Left cardiac atrium (tissue), 4 donors: ENCODE measurements at regions not wholly inside any gene's neighbourhood (a gene's known extent, or its start where the extent isn't known, plus 50 kb on each side); places are given as distances from the start of the nearest gene placed in this dataset.
"Not testable (repeated sequence)": the region's sequence is repeated elsewhere in the genome, so short reads cannot be mapped to it uniquely, and the experiment has no call there.

Experiments used
- ATAC-seq, 2 donors: fragments of 200-7000 bp; cut with Tn5 transposase; one replicate each; pipeline ENCODE4 v1.9.1; 2020; ENCODE audit warnings: mild to moderate bottlenecking in 2 of 2, moderate library complexity in 2 of 2
- DNase-seq: peaks from one replicate; pipeline ENCODE4 v3.0.0-alpha.2; 2020
- intact Hi-C, 2 donors: fragments of 100-400 bp; cut with DNase I; formaldehyde crosslinking; loops; one replicate each; pipeline versions ENCODE4 v1.14.1 to v1.15.1; 2022 to 2023
- donor health status: DM: no; HTN: yes; CAD: no.
- donor health status: DM: no; HTN: yes; CAD: no; lungs with severe emphysema.
- donor health status: DM: yes; HTN: yes; CAD: no.
- donor health status: Dilated cardiomyopathy.

DNA sequence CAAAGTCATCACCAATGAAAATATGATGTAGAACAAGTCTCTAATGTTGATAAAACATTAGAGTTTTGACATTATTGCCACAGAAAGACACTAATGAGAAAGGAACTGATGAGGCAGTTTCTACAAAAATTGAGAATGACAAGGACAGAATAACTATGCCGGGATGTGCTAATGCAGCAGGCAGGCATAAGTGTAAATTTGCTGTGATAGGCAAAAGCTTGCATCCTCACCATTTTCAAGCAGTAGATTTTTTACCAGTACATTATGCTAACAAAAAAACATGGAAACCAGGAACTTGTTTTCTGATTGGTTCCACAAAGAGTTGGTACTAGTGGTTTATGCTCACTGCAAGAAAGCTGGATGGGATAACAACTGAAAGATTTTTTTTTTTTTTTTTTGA is 715.5 kb upstream of the LRRTM4 start:
- ATAC-seq, result no peak
- intact Hi-C loops, result no loop called here

DNA sequence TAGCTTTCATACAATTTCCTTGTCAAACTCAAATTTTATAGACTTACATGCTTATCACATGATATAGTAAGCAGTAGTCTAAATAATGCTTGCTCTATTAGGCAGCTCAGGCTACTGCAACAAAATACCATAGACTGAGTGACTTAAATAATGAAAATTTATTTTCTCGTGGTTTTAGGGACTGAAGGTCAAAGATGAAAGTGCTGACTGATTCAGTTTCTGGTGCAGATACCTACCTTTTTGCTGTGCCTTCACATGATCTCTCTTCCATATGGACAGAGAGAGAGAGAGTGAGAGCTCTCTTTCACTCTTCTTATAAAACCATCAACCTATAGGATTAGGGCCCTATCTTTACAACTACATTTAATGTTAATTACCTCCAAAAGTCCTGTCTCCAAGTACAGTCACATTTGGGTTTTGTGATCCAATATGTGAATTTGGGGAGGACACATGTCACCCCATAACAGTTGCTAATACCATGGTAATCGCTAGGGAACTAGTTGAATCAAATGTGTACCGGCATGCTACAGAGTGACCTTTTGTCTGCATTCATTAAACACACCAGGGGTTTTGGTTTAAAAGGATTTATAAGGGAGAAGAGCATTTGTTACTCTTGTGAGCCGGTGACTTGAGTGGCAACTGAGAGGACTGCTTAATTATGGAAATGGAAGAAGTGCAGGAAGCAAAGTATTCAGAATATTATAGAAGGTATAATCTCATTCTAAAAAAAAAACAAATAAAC is 723.4 kb upstream of the LRRTM4 start:
- intact Hi-C loops, result no loop called here
- ATAC-seq (no peak), DNase-seq (no peak)

More for the DNA sequence above, 715.5 kb upstream of the LRRTM4 start:
- no peak for DNase-seq

DNA sequence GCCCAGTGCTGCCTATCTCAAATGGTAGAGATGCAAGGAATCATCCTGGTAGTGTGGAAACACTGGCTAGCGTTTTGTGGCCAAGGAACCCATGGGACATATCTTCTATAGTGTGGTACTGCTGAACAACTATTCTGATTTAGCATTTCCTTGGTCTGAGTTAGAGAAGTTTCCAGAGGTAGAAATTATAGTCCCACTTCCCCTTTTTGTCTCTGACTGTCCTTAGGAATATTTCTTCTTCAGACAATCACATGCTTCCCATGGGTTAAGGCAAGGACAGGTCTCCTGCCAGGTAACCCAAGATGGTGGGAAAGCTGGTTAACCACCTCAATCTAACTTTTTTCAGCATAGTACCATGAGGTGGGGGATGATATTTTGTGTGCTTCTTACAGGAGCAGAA is 729.5 kb upstream of the LRRTM4 start:
- ATAC-seq, result no peak
- intact Hi-C loops, result no loop called here
- no peak for DNase-seq

DNA sequence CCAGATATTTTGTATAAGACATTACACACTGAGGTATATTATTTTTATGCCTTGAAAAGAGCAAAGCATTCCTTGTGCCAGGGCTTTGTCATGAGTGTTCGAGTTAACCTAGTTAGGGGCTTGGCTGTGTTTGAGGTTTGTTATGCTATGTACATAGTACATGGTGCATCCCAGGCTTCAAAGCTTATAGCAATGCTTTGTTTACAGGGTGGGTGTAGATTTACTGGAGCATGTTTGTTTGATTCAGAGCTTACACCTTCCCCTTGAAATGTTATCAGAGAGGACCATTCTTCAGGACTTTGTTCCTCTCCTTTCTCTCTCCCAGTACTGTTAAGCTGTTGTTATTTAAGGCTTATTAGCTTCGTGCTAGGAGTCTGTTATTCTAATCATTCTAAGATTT is 738.7 kb upstream of the LRRTM4 start:
- ATAC-seq (no peak), DNase-seq (no peak)
- intact Hi-C loops, result no loop called here

DNA sequence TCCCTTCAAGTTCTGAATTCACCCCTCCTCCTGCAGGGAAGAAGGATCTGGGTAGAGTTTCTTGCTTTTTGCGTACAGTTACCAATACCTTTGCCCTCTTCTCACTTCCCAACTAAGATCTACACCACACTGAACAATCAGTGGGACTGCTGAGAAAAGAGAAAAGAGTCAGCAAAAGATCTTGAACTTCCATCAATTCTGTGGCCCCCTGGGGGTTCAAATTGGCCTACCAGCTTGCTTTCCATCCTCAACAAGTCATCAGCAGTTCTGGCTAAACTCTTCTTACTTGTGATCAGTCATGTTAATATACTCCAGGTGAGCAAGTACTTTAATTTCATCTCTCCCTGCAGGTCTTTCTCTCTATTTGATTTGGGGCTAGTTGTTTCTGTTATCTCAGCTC is 739.3 kb upstream of the LRRTM4 start:
- intact Hi-C loops, result no loop called here
- DNase-seq (no peak), ATAC-seq (no peak)

DNA sequence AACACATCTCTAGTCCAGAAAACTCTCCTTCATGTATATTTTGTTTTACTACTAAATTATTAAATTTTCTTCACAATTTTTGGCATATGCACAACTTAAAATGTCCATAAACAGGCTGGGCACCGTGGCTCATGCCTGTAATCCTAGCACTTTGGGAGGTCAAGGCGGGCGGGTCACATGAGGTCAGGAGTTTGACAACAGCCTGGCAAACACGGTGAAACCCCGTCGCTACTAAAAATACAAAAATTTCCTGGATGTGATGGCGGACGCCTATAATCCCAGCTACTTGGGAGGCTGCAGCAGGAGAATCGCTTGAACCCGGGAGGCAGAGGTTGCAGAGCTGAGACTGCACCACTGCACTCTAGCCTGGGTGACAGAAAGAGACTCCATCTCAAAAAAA is 739.9 kb upstream of the LRRTM4 start:
- DNase-seq, intact Hi-C loops, ATAC-seq: not testable (repeated sequence)

DNA sequence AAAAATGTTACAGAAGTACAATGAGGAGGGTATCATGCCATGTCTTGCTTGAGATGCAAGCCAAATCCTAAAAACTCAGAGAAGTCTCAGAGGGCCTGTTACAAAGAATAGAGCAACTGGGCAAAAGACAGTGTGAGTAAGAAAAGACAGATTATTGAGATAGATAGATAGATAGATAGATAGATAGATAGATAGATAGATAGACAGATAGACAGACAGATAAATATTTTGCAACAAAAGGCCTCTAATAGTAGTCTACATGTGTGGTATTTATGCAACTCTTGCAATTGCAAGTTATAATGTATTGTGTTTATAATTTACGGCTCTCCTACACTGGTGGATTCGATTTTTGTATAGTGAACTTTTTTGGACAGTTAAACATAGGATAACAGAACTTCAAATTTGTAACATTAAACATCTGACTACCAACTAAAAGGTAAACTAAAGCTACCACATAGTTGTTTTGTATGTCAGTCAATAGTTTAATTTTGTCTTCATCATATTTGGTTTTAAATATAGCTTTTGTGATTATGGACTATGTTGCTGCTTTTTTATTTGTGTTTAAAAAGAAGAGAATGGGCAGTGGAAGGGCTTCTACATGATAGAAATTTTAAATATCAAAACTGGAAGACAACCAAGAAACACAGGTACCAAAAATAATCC is 740.7 kb upstream of the LRRTM4 start:
- ATAC-seq, result no peak
- intact Hi-C loops, result no loop called here

DNA sequence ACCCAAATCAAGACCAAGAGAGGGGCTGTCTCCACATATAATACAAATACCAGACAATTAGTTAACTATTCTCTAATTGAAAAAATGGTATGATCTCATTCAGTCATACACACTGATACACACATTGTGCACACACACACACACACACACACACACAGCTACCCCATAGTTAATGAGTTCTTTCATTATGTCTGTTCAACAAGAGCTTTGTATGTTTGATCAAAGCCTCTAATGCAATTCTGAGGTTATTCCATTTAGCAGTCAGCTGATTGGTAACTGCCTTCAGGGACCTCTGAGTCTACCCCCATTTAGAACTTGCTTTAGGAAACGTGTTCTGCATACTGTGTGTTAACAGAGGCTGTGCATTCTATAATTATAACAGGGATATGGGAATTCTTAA is 741.4 kb upstream of the LRRTM4 start:
- no peak for DNase-seq
- intact Hi-C loops, result no loop called here

More for the DNA sequence above, 740.7 kb upstream of the LRRTM4 start:
- no peak for DNase-seq

DNA sequence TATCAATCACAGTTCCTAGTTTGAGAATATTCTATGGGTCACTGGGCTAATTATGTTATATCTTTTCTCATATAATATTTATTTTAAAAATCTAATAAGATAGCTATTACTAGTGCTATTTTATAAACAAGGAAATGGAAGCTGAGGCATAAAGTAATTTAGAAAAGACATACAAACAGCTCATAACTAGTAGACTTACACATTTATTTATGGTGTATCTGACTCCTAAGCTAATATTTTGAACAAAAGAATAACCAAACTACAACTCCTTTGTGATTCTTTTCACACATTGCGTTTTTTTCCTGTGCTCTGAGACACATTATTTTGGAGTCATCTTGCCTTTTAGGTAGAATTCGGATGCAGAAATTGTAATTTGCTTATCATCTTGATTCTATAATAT is 742.0 kb upstream of the LRRTM4 start:
- intact Hi-C loops, result no loop called here
- ATAC-seq (no peak), DNase-seq (no peak)

More for the DNA sequence above, 741.4 kb upstream of the LRRTM4 start:
- no peak for ATAC-seq

DNA sequence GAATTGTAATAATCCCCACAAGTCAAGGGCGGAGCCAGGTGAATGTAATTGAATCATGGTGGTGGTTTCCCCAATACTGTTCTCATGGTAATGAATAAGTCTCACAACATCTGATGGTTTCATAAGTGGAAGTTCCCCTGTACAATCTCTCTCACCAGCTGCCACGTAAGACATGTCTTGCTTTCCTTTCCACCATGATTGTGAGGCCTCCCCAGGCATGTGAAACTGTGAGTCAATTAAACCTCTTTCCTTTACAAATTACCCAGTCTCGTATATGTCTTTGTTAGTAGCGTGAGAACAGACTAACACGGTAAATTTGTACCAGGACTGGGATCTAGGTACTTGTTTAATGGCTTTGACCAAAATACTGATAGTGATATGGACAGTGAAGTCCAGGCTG is 744.3 kb upstream of the REG3G start:
- ATAC-seq (no peak), DNase-seq (no peak)
- intact Hi-C loops, result no loop called here

DNA sequence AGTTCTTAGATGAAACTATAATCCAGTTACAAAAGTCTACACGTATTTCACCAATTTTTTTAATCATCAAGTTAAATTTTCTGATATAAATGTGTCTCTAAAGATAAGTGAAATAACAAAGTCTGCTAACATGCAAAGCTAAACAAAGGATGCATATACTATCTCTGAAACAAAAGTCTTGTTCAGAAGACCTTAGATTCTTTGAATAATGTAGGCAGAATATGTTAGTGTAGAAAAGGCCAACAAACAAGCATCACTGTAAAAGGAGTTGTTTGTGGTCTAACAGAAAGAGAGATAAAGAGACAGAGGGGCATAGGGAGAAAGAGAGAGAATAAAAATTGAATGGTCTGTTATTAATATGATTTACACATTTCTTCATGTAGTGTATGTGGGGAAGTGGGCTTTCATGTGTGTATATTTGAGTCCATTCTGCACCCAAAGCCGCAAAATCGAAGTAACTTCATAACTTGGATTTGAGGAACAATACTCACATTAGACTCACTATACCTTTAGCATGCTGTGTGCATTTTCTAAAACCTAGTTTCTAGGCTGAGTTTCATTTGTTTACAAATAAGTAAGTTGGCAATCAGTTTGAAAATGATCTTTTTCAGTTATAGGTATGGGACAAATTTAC is 734.8 kb upstream of the REG3G start:
- intact Hi-C loops, result no loop called here
- no peak for ATAC-seq
- no peak for DNase-seq

DNA sequence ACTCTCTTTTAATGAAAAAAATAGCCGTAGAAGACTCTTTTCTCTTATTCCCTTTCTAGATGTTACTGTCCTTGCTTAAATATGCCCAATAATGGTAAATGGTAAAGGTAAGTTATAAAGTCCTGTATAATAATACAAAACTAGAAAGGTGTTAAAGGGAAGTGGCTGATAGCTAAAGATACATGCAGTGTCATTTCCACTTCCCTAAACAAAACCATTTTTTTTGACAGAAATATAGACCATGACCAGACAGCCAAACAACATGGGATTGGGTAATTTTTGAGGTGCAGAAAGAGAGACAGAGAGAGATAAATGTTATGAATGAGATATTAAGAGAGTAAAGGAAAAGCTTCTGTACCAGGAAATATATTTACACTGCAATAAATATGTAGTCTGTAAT is 731.7 kb upstream of the REG3G start:
- intact Hi-C loops, result no loop called here
- DNase-seq, result no peak
- ATAC-seq, result no peak

DNA sequence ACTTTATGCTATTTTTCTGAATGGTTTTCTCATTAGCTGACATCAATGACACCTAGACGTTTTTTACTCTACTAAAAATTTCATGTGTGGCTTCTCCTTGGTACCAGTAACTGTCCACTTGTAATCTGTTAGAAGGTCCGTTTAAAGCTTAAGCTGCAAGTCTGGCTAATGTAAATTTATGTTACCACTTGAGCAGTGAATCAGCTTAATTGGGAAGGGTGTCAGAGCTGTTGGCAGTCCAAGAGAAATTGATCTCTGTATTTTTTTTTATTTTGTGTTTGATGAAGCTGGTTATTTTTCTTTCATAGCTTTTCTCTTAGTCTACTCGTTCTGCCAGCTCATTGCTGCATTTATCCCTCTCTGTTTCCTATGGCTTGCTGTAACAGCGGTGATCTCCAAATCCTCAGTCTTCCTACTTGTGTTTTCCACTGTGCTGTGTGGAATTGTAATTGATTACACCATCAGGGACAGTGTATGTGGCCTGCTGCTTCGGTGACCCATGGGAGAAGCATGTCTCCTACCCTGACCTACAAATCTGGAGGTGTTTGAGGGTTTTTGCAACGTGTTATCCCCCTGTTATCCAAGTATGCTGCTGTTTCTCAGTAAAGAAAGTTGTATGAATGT is 724.2 kb upstream of the REG3G start:
- intact Hi-C loops, result no loop called here
- DNase-seq, result no peak
- ATAC-seq, result no peak

DNA sequence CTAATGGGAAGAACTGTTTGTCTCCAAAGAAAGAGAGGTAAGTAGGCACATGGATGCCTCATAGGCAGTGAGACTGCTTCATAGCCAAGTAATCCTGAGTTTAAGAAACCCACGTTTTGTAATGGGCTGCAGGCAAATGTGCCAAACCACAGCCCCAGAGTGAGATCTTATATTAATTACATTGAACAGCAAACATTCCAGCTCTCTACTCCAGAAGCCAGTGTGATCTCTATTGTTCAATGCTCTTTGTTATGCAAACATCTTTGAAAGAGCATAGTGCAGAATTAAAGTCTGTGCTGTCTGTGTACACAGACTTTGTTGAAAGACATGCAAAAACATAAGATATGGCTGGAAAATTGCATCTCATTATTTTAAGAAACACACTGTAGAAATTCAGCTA is 720.8 kb upstream of the REG3G start:
- DNase-seq (no peak), ATAC-seq (no peak)
- intact Hi-C loops, result no loop called here

DNA sequence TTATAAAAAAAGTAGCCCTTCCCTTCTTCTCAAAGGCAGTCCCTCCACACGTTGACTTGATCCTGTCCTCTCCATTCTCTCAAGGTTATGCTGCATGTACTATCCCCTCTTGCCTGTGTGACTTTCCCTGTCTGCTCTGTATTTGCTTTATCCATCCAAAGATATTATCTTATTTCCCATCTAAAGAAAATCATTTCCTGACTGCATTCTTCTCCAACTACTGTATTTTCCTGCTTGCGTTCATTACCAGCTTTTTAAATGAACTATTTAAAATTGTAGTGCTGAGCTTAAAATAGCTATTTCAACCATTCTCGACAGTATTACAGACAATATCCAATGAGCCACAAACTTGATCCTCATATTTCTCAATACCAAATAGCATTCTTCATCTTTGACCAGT is 716.0 kb upstream of the REG3G start:
- ATAC-seq, result no peak
- DNase-seq, result no peak
- intact Hi-C loops, result no loop called here

DNA sequence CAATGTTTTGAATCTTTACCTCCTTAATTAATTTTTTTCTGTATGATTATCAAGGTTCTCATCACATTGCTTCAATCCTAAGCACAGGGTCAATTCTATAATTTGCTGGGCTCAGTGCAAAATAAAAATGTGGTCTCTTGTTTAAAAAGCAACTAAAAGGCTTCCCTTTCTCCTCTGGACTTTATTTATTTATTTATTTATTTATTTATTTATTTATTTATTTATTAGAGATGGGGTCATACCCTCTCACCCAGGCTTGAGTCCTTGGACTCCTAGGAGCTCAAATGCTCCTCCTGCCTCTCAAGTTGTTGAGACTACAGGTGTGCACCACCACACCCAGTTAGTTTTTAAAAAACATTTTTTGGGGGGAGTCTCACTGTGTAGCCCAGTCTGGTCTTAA is 710.1 kb upstream of the REG3G start:
- intact Hi-C loops, result no loop called here
- DNase-seq, result no peak
- ATAC-seq, result no peak

DNA sequence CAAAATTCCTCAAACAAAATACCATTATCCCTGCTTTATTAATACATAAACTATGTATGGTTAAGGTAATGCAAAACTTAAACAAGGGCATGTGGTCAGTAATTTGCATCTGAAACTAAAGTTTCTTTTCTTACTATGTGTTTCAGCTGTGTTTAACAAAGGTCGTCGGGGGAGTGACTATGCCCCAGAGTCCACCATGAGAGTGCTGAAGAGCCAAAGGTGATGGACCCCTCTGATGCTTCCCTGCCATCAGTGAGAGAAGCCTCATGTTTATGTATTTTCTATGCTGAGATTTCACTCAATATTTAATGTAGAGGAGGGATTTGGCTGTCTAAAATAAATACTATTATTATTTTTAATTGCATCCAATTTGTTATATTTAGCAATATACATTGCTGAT is 707.2 kb upstream of the REG3G start:
- no peak for ATAC-seq
- intact Hi-C loops, result no loop called here
- DNase-seq, result no peak

DNA sequence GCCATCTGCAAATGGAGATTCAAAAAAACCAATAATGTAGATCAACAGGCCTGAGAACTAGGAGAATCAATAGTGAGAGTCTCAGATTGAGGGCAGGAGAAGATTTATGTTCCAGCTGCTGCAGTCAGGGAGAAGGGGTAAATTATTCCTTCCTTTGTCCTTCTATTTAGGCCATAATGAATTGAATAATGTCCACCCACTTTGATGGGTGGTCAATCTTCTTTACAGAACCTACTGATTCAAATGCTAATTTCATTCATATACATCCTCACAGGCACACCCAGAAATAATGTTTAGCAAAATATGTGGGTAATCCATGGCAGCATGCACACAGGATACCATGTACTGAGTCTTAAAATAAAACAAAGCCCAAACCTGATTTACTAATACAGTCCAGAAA is 695.3 kb upstream of the REG3G start:
- intact Hi-C loops, result no loop called here
- ATAC-seq (no peak), DNase-seq (no peak)

DNA sequence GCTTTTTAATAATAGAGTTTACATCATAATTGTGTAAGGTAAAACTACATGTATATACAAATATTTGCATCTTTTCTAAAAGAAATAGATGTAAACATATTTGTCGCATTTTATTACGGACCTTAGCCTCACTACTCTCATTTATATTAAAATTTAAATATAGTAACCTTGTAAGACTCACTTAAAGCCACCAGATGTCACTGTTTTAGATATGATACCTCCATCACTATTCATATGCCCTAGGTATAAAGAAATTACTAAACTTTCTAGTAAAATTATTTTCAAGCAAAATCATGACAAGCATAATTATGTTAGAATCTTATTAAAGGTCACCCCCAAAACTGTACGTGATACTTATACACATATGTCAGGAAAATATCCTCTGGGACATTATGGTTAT is 674.3 kb upstream of the REG3G start:
- intact Hi-C loops, result no loop called here
- ATAC-seq, result no peak
- DNase-seq, result no peak

DNA sequence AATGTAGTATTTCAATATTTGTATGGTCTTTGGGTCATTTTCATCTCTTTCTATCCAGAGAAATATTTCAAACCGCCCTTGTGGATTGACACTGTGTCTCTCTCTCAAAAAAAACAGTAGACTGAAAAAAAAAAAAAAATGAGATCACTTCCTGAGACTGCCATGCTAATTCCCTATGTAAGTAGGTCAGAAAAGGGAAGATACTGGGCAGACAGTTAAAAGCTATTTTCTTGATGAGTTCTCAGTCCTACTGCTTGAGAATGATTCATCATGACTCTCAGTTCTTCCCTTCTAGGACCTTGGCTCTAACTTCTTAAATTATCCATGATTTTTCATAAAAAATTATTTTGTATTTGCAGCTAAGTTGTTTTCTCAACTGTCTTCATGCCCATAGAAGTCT is 672.3 kb upstream of the REG3G start:
- ATAC-seq (no peak), DNase-seq (no peak)
- intact Hi-C loops, result no loop called here
